Natural killer cell (primary cell): ENCODE measurements at regions not wholly inside any gene's neighbourhood (a gene's known extent, or its start where the extent isn't known, plus 50 kb on each side); places are given as distances from the start of the nearest gene placed in this dataset.

Experiments
- ATAC-seq, 3 donors: fragments of 150-1000 bp in 2 of 3; fragments of 200-7000 bp in 1 of 3; cut with Tn5 transposase; 1 replicate in 1 of 3; 2 replicates in 2 of 3; pipeline ENCODE4 v1.10.0; 2021; ENCODE audit warnings: mild to moderate bottlenecking in 2 of 3, moderate library complexity in 2 of 3
- DNase-seq, 2 donors: peaks; one replicate each; pipeline versions ENCODE4 v3.0.0 to v3.0.0-alpha.2; 2013 to 2021; ENCODE audit warnings: mixed read lengths in 1 of 2
- H3K27ac ChIP-seq: one replicate; pipeline ENCODE4 v1.5.1; 2013; ENCODE audit warnings: mild to moderate bottlenecking, low read length
- H3K27me3 ChIP-seq: one replicate; pipeline ENCODE4 v1.6.1; 2013; ENCODE audit warnings: low read length; ENCODE audit not compliant: control insufficient read depth, insufficient read depth
- H3K36me3 ChIP-seq: one replicate; pipeline ENCODE4 v1.6.1; 2013; ENCODE audit warnings: low read length; ENCODE audit not compliant: control insufficient read depth, insufficient read depth
- H3K4me1 ChIP-seq: one replicate; pipeline ENCODE4 v1.6.1; 2013; ENCODE audit warnings: low read length; ENCODE audit not compliant: control insufficient read depth, insufficient read depth
- H3K4me3 ChIP-seq: one replicate; pipeline ENCODE4 v1.5.1; 2013; ENCODE audit warnings: low read length
- H3K9me3 ChIP-seq: one replicate; pipeline ENCODE4 v1.6.1; 2013; ENCODE audit warnings: low read length; ENCODE audit not compliant: control insufficient read depth, insufficient read depth
- H3K27ac Mint-ChIP-seq, 2 donors: one replicate each; pipeline ENCODE4 v1.8.0; 2022; ENCODE audit warnings: mild to moderate bottlenecking in 2 of 2, mixed read lengths in 2 of 2, moderate library complexity in 1 of 2
- H3K27me3 Mint-ChIP-seq, 2 donors: one replicate each; pipeline ENCODE4 v1.8.0; 2022; ENCODE audit warnings: low read depth in 2 of 2, mixed read lengths in 2 of 2
- H3K36me3 Mint-ChIP-seq: one replicate; pipeline ENCODE4 v1.8.0; 2022; ENCODE audit warnings: mixed read lengths
- H3K4me1 Mint-ChIP-seq, 2 donors: one replicate each; pipeline ENCODE4 v1.8.0; 2022; ENCODE audit warnings: mixed read lengths in 2 of 2
- H3K4me3 Mint-ChIP-seq: one replicate; pipeline ENCODE4 v1.8.0; 2022; ENCODE audit warnings: mild to moderate bottlenecking, moderate library complexity, mixed read lengths
- H3K9me3 Mint-ChIP-seq, 2 donors: one replicate each; pipeline ENCODE4 v1.8.0; 2022; ENCODE audit warnings: mixed read lengths in 2 of 2
- WGBS: methylation state at CpG from one replicate; pipeline ENCODE4 v1.1.7; 2013; ENCODE audit warnings: missing lambda C conversion rate; ENCODE audit not compliant: insufficient coverage; 5-methylcytosine and 5-hydroxymethylcytosine counted together
- intact Hi-C: fragments of 100-400 bp; cut with micrococcal nuclease; formaldehyde crosslinking; loops from one replicate; pipeline ENCODE4 v1.14.2; 2022
- TF ChIP-seq, protein P1 (sequence below): fragments of 200-600 bp; IDR thresholded peaks from one replicate; pipeline ENCODE4 v1.8.0; 2022; ENCODE audit warnings: antibody characterized with exemption

DNA sequence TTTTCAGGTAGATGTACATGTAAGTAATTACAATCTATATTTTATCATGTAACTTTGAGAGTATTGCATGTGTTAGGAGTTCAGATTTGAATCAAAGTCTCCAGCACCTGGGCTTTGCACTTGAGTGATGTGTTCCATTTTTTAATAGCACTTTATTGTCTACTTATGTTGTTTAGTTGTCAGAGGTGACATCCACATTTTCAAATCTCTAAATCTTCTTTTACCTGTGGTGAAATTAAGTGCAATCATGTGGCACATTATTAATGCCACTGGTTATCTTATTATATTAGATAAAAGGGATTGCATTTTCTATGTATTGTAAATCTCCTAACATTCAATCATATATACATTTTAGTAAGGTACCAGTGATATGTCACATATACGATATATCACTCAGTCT lies 333.4 kb downstream of the AASDHPPT start:
- H3K27ac Mint-ChIP-seq = no peak overlapping the region
- no peak for ATAC-seq

DNA sequence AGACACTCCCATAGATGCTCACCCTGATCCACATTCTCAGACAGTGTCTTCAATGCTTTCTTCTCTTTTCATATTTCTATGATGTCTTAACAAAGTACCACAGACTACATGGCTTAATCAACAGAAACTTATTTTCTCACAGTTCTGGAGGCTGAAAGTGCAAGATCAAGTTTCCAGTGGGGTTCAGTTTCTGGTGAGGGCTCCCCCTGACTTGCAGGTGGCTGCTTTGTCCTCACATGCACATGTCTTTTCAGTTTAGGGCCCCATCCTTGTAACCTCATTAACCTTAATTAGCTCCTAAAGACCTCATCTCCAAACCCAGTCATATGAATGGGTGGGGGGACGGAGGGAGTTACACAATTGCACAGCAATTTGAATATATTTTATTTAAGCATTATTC lies 335.8 kb downstream of the AASDHPPT start:
- Histone ChIP-seq H3K9me3 (no peaks in the 10 kb centered on the region), H3K27ac (no peak overlapping the region), H3K27me3 (no peaks in the 10 kb centered on the region), H3K36me3 (no peaks in the 10 kb centered on the region), H3K4me3 (no peak overlapping the region), H3K4me1 (no peaks in the 10 kb centered on the region)
- H3K27me3 Mint-ChIP-seq = no peaks in the 10 kb centered on the region
- ATAC-seq (no peak), DNase-seq (no peak)
- no CpG with 5 or more reads among the region's 1 CpG for WGBS
- peaks cover 15 to 19% of the 10 kb centered on the region in 2 donors for H3K9me3 Mint-ChIP-seq
- no peaks in the 10 kb centered on the region for H3K4me1 Mint-ChIP-seq
- H3K36me3 Mint-ChIP-seq = no peaks in the 10 kb centered on the region
- no peak overlapping the region for H3K27ac Mint-ChIP-seq
- H3K4me3 Mint-ChIP-seq = no peak overlapping the region
- TF ChIP-seq, protein P1, sequence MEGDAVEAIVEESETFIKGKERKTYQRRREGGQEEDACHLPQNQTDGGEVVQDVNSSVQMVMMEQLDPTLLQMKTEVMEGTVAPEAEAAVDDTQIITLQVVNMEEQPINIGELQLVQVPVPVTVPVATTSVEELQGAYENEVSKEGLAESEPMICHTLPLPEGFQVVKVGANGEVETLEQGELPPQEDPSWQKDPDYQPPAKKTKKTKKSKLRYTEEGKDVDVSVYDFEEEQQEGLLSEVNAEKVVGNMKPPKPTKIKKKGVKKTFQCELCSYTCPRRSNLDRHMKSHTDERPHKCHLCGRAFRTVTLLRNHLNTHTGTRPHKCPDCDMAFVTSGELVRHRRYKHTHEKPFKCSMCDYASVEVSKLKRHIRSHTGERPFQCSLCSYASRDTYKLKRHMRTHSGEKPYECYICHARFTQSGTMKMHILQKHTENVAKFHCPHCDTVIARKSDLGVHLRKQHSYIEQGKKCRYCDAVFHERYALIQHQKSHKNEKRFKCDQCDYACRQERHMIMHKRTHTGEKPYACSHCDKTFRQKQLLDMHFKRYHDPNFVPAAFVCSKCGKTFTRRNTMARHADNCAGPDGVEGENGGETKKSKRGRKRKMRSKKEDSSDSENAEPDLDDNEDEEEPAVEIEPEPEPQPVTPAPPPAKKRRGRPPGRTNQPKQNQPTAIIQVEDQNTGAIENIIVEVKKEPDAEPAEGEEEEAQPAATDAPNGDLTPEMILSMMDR = no peak
- intact Hi-C loops = no loop called here

More for the DNA sequence above, 333.4 kb downstream of the AASDHPPT start:
- intact Hi-C loops = no loop called here
- Mint-ChIP-seq H3K4me3 (no peak overlapping the region), H3K36me3 (no peaks in the 10 kb centered on the region), H3K9me3 (peaks cover 13% of the 10 kb centered on the region in 2 donors), H3K27me3 (no peaks in the 10 kb centered on the region), H3K4me1 (no peaks in the 10 kb centered on the region)
- Histone ChIP-seq H3K4me3 (no peak overlapping the region), H3K27me3 (no peaks in the 10 kb centered on the region), H3K4me1 (no peaks in the 10 kb centered on the region), H3K9me3 (no peaks in the 10 kb centered on the region), H3K36me3 (no peaks in the 10 kb centered on the region), H3K27ac (no peak overlapping the region)
- no peak for DNase-seq
- TF ChIP-seq, protein P1 = no peak
- 100% methylated on average over 1 of the region's 1 CpG for WGBS

DNA sequence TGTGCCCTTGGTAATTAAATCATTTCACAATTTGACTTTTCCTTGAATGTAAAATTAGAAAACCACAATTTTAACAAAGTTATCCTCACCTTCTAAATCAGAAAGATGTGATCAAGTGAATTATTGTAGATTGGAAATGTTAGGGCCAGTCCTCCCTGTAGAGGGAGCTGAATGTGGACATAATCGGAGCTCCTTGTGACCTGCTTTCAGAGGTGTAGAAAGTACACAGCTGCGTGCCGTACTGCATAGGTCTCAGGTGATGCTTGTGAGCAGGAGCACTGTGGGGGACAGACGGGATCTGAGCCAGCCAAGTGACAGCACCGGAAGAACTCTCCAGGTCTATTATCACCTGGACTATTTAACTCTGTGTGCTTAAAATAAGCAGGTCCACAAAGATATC lies 338.0 kb downstream of the AASDHPPT start:
- no peaks in the 10 kb centered on the region for H3K4me1 Mint-ChIP-seq
- no peaks in the 10 kb centered on the region for H3K36me3 ChIP-seq
- WGBS = 89% methylated on average over 5 of the region's 5 CpGs
- H3K27ac ChIP-seq = no peak overlapping the region
- ATAC-seq (no peak), DNase-seq (no peak)
- no peak overlapping the region for H3K4me3 Mint-ChIP-seq
- H3K9me3 ChIP-seq = no peaks in the 10 kb centered on the region
- H3K4me1 ChIP-seq = no peaks in the 10 kb centered on the region
- TF ChIP-seq, protein P1 = no peak
- H3K9me3 Mint-ChIP-seq = peaks cover 15 to 18% of the 10 kb centered on the region in 2 donors
- no peak overlapping the region for H3K27ac Mint-ChIP-seq
- no peaks in the 10 kb centered on the region for H3K27me3 ChIP-seq
- intact Hi-C loops = no loop called here
- H3K27me3 Mint-ChIP-seq = no peaks in the 10 kb centered on the region
- H3K36me3 Mint-ChIP-seq = no peaks in the 10 kb centered on the region
- no peak overlapping the region for H3K4me3 ChIP-seq

DNA sequence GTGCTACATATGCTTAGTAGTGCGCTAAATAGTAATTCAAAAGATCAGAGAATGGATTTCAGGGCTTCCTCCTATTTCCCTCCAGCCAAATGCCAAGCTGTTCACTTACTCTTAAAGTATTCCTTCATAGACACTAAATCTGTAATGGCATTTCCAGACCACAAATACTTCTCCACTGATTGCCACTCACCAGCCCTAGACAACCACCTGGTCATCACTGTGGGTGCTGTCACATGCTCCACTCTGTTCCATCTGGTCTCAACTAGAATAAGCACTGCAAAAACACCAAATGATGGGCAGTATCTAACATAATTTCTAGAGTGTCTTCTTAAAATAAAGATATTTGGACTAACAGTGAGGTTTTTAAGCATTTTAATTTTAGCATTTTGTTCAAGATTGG lies 341.3 kb downstream of the AASDHPPT start:
- TF ChIP-seq, protein P1 = no peak
- intact Hi-C loops = no loop called here
- H3K27me3 ChIP-seq = no peaks in the 10 kb centered on the region
- no peak for DNase-seq
- H3K9me3 Mint-ChIP-seq = peaks cover 12 to 22% of the 10 kb centered on the region in 2 donors
- no peaks in the 10 kb centered on the region for H3K9me3 ChIP-seq
- WGBS = 100% methylated on average over 1 of the region's 1 CpG
- H3K4me1 Mint-ChIP-seq = no peaks in the 10 kb centered on the region
- H3K4me3 Mint-ChIP-seq = no peak overlapping the region
- H3K4me3 ChIP-seq = no peak overlapping the region
- no peak overlapping the region for H3K27ac Mint-ChIP-seq
- H3K4me1 ChIP-seq = no peaks in the 10 kb centered on the region
- H3K36me3 ChIP-seq = no peaks in the 10 kb centered on the region
- H3K27ac ChIP-seq = no peak overlapping the region
- H3K36me3 Mint-ChIP-seq = no peaks in the 10 kb centered on the region
- ATAC-seq = no peak
- H3K27me3 Mint-ChIP-seq = no peaks in the 10 kb centered on the region
